Esophagus squamous epithelium (tissue), 5 donors: ENCODE measurements at regions not wholly inside any gene's neighbourhood (a gene's known extent, or its start where the extent isn't known, plus 50 kb on each side); places are given as distances from the start of the nearest gene placed in this dataset.
"Not testable (repeated sequence)": the region's sequence is repeated elsewhere in the genome, so short reads cannot be mapped to it uniquely, and the experiment has no call there.

Experiments used
- DNase-seq: peaks from one replicate; lab custom pipeline; 2025; lab: John Stamatoyannopoulos, UW
- H3K27ac ChIP-seq, 4 donors: fragments of 200-600 bp; sonication (generic); one replicate each; pipeline ENCODE4 v1.5.1; 2016 to 2019; ENCODE audit warnings: mild to moderate bottlenecking in 1 of 4
- H3K27me3 ChIP-seq, 4 donors: fragments of 200-600 bp; sonication (generic); 1 replicate in 3 of 4; 2 replicates in 1 of 4; pipeline versions ENCODE4 v1.5.1 to v1.6.0; 2017 to 2021; ENCODE audit warnings: antibody characterized with exemption in 1 of 4
- H3K36me3 ChIP-seq, 3 donors: fragments of 200-600 bp; sonication (generic); one replicate each; pipeline ENCODE4 v1.5.1; 2016 to 2019
- H3K4me1 ChIP-seq, 3 donors: fragments of 200-600 bp; sonication (generic); one replicate each; pipeline ENCODE4 v1.5.1; 2017 to 2019
- H3K4me3 ChIP-seq, 4 donors: fragments of 200-600 bp; sonication (generic); 1 replicate in 3 of 4; 2 replicates in 1 of 4; pipeline ENCODE4 v1.5.1; 2016 to 2019; ENCODE audit warnings: mild to moderate bottlenecking in 2 of 4, moderate library complexity in 1 of 4
- H3K9me3 ChIP-seq, 3 donors: fragments of 200-600 bp; sonication (generic); one replicate each; pipeline ENCODE4 v1.5.1; 2016 to 2019
- CTCF ChIP-seq, 6 experiments: fragments of 450-650 bp in 4 of 6; fragments of 200-600 bp in 2 of 6; sonication (generic) in 2 of 6; IDR thresholded peaks; one replicate each; pipeline ENCODE4 v1.5.1; 2016 to 2019; ENCODE audit warnings: antibody characterized with exemption in 6 of 6, mild to moderate bottlenecking in 4 of 6, moderate library complexity in 4 of 6
- POLR2A ChIP-seq, 4 donors: fragments of 450-650 bp; IDR thresholded peaks; one replicate each; pipeline ENCODE4 v1.6.1; 2017; ENCODE audit warnings: antibody characterized with exemption in 4 of 4, mild to moderate bottlenecking in 4 of 4, moderate library complexity in 3 of 4
- WGBS, 2 donors: methylation state at CpG; one replicate each; pipeline ENCODE4 v1.1.5; 2018; 5-methylcytosine and 5-hydroxymethylcytosine counted together
- intact Hi-C: fragments of 100-400 bp; cut with DNase I; formaldehyde crosslinking; loops from one replicate; pipeline ENCODE4 v1.15.0; 2022
- donor health status: DM: yes; HTN: yes; CAD: no.

- Histone ChIP-seq H3K27me3 (no peaks in the 10 kb centered on the region), H3K4me1 (no peaks in the 10 kb centered on the region), H3K9me3 (peaks cover 0 to 7% (median 0%) of the 10 kb centered on the region in 3 donors), H3K36me3 (no peaks in the 10 kb centered on the region), H3K27ac (no peak overlapping the region), H3K4me3 (no peak overlapping the region)
- WGBS, 2 donors = 35 to 50% methylated on average over 1 of the region's 1 CpG
- intact Hi-C loops = no loop called here
- DNase-seq = no peak
- TF ChIP-seq POLR2A (IDR thresholded peaks at IDR 0.05) = no peak
- TF ChIP-seq CTCF (IDR thresholded peaks at IDR 0.05) = no peak
Observed at GRCh38 chr13:69274231-69274630, 833.4 kb upstream of the ATXN8OS start.

GRCh38 chr13:69264362-69265334 is 843.0 kb upstream of the ATXN8OS start:
- H3K4me1 ChIP-seq = no peaks in the 10 kb centered on the region
- no peaks in the 10 kb centered on the region for H3K27me3 ChIP-seq
- no peaks in the 10 kb centered on the region for H3K36me3 ChIP-seq
- DNase-seq = no peak
- H3K27ac ChIP-seq = no peak overlapping the region
- TF ChIP-seq POLR2A (IDR thresholded peaks at IDR 0.05) (no peak), CTCF (IDR thresholded peaks at IDR 0.05) (no peak)
- no peak overlapping the region for H3K4me3 ChIP-seq
- intact Hi-C loops = no loop called here
- 71 to 83% methylated on average over 1 to 2 of the region's 5 CpGs for WGBS, 2 donors
- H3K9me3 ChIP-seq = peaks cover 0 to 14% (median 4%) of the 10 kb centered on the region in 3 donors

GRCh38 chr13:69243366-69243765 is 864.3 kb upstream of the ATXN8OS start:
- no peak overlapping the region for H3K27ac ChIP-seq
- intact Hi-C loops = no loop called here
- H3K36me3 ChIP-seq = no peaks in the 10 kb centered on the region
- no peak overlapping the region for H3K4me3 ChIP-seq
- TF ChIP-seq POLR2A (IDR thresholded peaks at IDR 0.05) = no peak
- no peak for TF ChIP-seq CTCF (IDR thresholded peaks at IDR 0.05)
- H3K4me1 ChIP-seq = no peaks in the 10 kb centered on the region
- 86 to 92% methylated on average over 1 of the region's 1 CpG for WGBS, 2 donors
- H3K27me3 ChIP-seq = no peaks in the 10 kb centered on the region
- DNase-seq = no peak
- H3K9me3 ChIP-seq = no peaks in the 10 kb centered on the region

GRCh38 chr13:69234171-69234570 is 873.5 kb upstream of the ATXN8OS start:
- DNase-seq = no peak
- Histone ChIP-seq H3K27me3 (no peaks in the 10 kb centered on the region), H3K9me3 (peaks cover 0 to 14% (median 10%) of the 10 kb centered on the region in 3 donors), H3K4me1 (no peaks in the 10 kb centered on the region), H3K36me3 (no peaks in the 10 kb centered on the region), H3K27ac (no peak overlapping the region), H3K4me3 (no peak overlapping the region)
- TF ChIP-seq CTCF (IDR thresholded peaks at IDR 0.05) = no peak
- no peak for TF ChIP-seq POLR2A (IDR thresholded peaks at IDR 0.05)
- intact Hi-C loops = no loop called here

GRCh38 chr13:69226427-69226826 is 881.2 kb upstream of the ATXN8OS start:
- H3K27ac ChIP-seq = no peak overlapping the region
- WGBS, 2 donors = 85 to 88% methylated on average over 2 of the region's 2 CpGs
- DNase-seq = no peak
- H3K4me3 ChIP-seq = no peak overlapping the region
- no peak for TF ChIP-seq CTCF (IDR thresholded peaks at IDR 0.05)
- no peak for TF ChIP-seq POLR2A (IDR thresholded peaks at IDR 0.05)
- H3K27me3 ChIP-seq = no peaks in the 10 kb centered on the region
- H3K9me3 ChIP-seq = peaks cover 0 to 13% (median 0%) of the 10 kb centered on the region in 3 donors
- no peaks in the 10 kb centered on the region for H3K36me3 ChIP-seq
- intact Hi-C loops = no loop called here
- H3K4me1 ChIP-seq = no peaks in the 10 kb centered on the region

GRCh38 chr13:69221633-69222498 is 885.8 kb upstream of the ATXN8OS start:
- intact Hi-C loops, H3K36me3 ChIP-seq, H3K27me3 ChIP-seq, DNase-seq, H3K4me3 ChIP-seq, H3K27ac ChIP-seq, H3K4me1 ChIP-seq: not testable (repeated sequence)
- peaks cover 0 to 13% (median 0%) of the 10 kb centered on the region in 3 donors for H3K9me3 ChIP-seq
- WGBS, 2 donors = 84 to 88% methylated on average over 20 to 22 of the region's 22 CpGs
